MM.1S (cell line): ENCODE measurements at regions not wholly inside any gene's neighbourhood (a gene's known extent, or its start where the extent isn't known, plus 50 kb on each side); places are given as distances from the start of the nearest gene placed in this dataset.
A peak's percentile ranks its signal among the peaks of the same experiment; 100 is the strongest.

Experiments
- DNase-seq: peaks from one replicate; pipeline ENCODE4 v3.0.0-alpha.2; 2015
- H2AFZ ChIP-seq: fragments of 300-600 bp; sonication (generic); 2 replicates; pipeline ENCODE4 v1.6.0; 2016; ENCODE audit warnings: antibody characterized with exemption, low read length
- H3F3A ChIP-seq: fragments of 300-600 bp; sonication (generic); 2 replicates; pipeline ENCODE4 v1.6.1; 2016; ENCODE audit warnings: mild to moderate bottlenecking, antibody characterized with exemption, low read length, moderate library complexity, mixed read lengths; ENCODE audit not compliant: insufficient read depth
- H3K27ac ChIP-seq: fragments of 300-600 bp; sonication (generic); 2 replicates; pipeline ENCODE4 v1.5.1; 2016; ENCODE audit warnings: mild to moderate bottlenecking, low read length
- H3K27me3 ChIP-seq: fragments of 300-600 bp; sonication (generic); replicated peaks from 2 replicates; pipeline ENCODE4 v1.6.0; 2016; ENCODE audit warnings: low read length; ENCODE audit not compliant: insufficient read depth
- H3K36me3 ChIP-seq: fragments of 300-600 bp; sonication (generic); replicated peaks from 2 replicates; pipeline ENCODE4 v1.6.1; 2016; ENCODE audit warnings: mild to moderate bottlenecking, low read length, mixed read lengths; ENCODE audit not compliant: insufficient read depth
- H3K4me1 ChIP-seq: fragments of 300-600 bp; sonication (generic); 2 replicates; pipeline ENCODE4 v1.6.1; 2016; ENCODE audit warnings: low read length, mixed read lengths
- H3K4me2 ChIP-seq: fragments of 300-600 bp; sonication (generic); 2 replicates; pipeline ENCODE4 v1.6.0; 2016; ENCODE audit warnings: low read depth, low read length
- H3K4me3 ChIP-seq: fragments of 300-600 bp; sonication (generic); 2 replicates; pipeline ENCODE4 v1.5.1; 2016; ENCODE audit warnings: low read length, mixed read lengths
- H3K79me2 ChIP-seq: fragments of 300-600 bp; sonication (generic); 2 replicates; pipeline ENCODE4 v1.6.1; 2016; ENCODE audit warnings: mixed run types, low read length, mixed read lengths
- H3K9ac ChIP-seq: fragments of 300-600 bp; sonication (generic); 2 replicates; pipeline ENCODE4 v1.6.1; 2016; ENCODE audit warnings: low read length, mixed read lengths
- H3K9me2 ChIP-seq: fragments of 300-600 bp; sonication (generic); replicated peaks from 2 replicates; pipeline ENCODE4 v1.6.1; 2016; ENCODE audit warnings: mild to moderate bottlenecking, low read length, mixed read lengths; ENCODE audit not compliant: insufficient read depth
- H3K9me3 ChIP-seq: fragments of 300-600 bp; sonication (generic); replicated peaks from 2 replicates; pipeline ENCODE4 v1.6.1; 2016; ENCODE audit warnings: mild to moderate bottlenecking, low read length, mixed read lengths; ENCODE audit not compliant: insufficient read depth
- H4K20me1 ChIP-seq: fragments of 300-600 bp; sonication (generic); 2 replicates; pipeline ENCODE4 v1.6.1; 2016; ENCODE audit warnings: mild to moderate bottlenecking, low read length, moderate library complexity, mixed read lengths; ENCODE audit not compliant: insufficient read depth
- CTCF ChIP-seq: fragments of 300-600 bp; sonication (generic); IDR thresholded peaks from 2 replicates; pipeline ENCODE4 v1.5.1; 2016; ENCODE audit warnings: antibody characterized with exemption, low read length, mixed read lengths
- EZH2 ChIP-seq: fragments of 300-600 bp; sonication (generic); optimal IDR thresholded peaks from 2 replicates; pipeline ENCODE3; 2017; ENCODE audit warnings: low read depth, mild to moderate bottlenecking, antibody characterized with exemption, low read length, mixed read lengths
- EZH2phosphoT487 ChIP-seq: fragments of 300-600 bp; sonication (generic); IDR thresholded peaks from 2 replicates; pipeline ENCODE4 v1.6.1; 2018; ENCODE audit warnings: antibody characterized with exemption, low read length

GRCh38 chr3:21839592-21839991 lies 88.6 kb upstream of the ZNF385D start:
- H3K27ac ChIP-seq, result no peak overlapping the region

GRCh38 chr3:21847005-21847404 lies 96.0 kb upstream of the ZNF385D start:
- TF ChIP-seq EZH2phosphoT487 (no peak), EZH2 (no peak), CTCF (no peak)

More at GRCh38 chr3:21839592-21839991, 88.6 kb upstream of the ZNF385D start:
- Histone ChIP-seq H3K79me2 (no peaks in the 10 kb centered on the region), H3K9me3 (0 out of 2 replicates have a peak, but pooled peaks cover 3% of the 10 kb centered on the region), H3K9ac (no peak overlapping the region), H3K36me3 (no peaks in the 10 kb centered on the region), H3K27me3 (no peaks in the 10 kb centered on the region), H3K4me1 (no peaks in the 10 kb centered on the region), H3F3A (no peaks in the 10 kb centered on the region), H2AFZ (no peak overlapping the region), H3K4me2 (no peak overlapping the region), H4K20me1 (no peaks in the 10 kb centered on the region), H3K4me3 (no peak overlapping the region), H3K9me2 (no peaks in the 10 kb centered on the region)
- DNase-seq, result peak; percentile 10
- TF ChIP-seq EZH2 (no peak), EZH2phosphoT487 (no peak), CTCF (peak; percentile 11; the same call in 1 of the 2 replicates)

DNA sequence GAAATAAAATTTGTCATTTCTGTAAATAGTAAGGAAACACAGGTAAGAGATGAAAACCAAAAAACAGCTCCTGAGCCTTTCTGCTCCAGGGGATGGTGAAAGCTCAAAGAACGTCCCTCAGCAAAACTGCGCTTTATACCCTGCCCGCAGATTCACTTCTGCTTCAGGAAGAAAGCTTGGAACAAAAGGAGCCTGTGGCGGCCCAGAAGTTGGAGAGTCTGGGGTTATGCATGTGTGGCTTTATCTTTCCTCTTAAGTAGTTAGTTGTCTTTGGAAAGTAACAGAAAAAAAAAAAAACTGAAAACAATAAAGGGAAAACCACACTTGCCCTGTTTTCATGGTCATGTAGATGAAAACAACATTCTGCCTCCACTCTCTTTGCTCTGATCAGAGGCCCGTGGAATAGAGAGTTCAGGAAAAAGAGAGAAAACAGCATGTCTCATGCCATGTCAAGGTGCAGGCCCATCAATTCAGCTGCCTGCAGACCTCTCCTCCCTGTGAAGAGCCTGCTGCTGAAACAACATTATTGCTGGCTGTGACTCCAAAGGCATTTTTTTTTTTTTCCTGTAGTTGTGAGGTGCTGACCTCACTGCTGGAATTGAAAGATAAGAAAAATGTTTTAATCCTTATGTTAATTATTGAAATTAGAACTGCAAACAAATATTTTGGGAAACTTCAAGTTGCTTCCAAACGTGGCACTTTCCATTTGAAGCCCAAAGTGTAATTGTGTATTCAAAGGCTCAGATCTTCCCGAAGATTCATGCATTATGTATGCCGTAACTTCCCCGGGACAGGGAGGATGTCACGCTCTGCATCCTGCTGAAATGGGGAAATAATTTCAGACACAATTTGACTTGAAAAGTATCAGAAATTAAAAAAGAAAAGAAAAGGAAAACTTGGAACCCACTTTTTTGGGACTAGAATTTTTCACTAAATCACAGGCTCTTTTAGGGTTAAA lies 108.4 kb upstream of the ZNF385D start:
- Histone ChIP-seq H3K27ac (no peak overlapping the region), H3K79me2 (no peaks in the 10 kb centered on the region), H3K36me3 (no peaks in the 10 kb centered on the region), H3K27me3 (no peaks in the 10 kb centered on the region), H3F3A (no peaks in the 10 kb centered on the region), H3K4me2 (no peak overlapping the region), H3K9me2 (no peaks in the 10 kb centered on the region), H2AFZ (no peak overlapping the region), H3K4me3 (no peak overlapping the region), H3K9me3 (no peaks in the 10 kb centered on the region), H3K4me1 (no peaks in the 10 kb centered on the region), H4K20me1 (no peaks in the 10 kb centered on the region), H3K9ac (no peak overlapping the region)
- no peak for TF ChIP-seq EZH2phosphoT487
- no peak for TF ChIP-seq CTCF
- no peak for DNase-seq

More at GRCh38 chr3:21847005-21847404, 96.0 kb upstream of the ZNF385D start:
- Histone ChIP-seq H2AFZ (no peak overlapping the region), H3K79me2 (no peaks in the 10 kb centered on the region), H3K9me2 (no peaks in the 10 kb centered on the region), H3K4me2 (no peak overlapping the region), H3K4me3 (no peak overlapping the region), H3F3A (no peaks in the 10 kb centered on the region), H3K36me3 (no peaks in the 10 kb centered on the region), H4K20me1 (no peaks in the 10 kb centered on the region), H3K27ac (no peak overlapping the region), H3K4me1 (no peaks in the 10 kb centered on the region), H3K27me3 (no peaks in the 10 kb centered on the region), H3K9me3 (no peaks in the 10 kb centered on the region), H3K9ac (no peak overlapping the region)
- DNase-seq, result no peak
